NB4 (cell line): ENCODE measurements at regions not wholly inside any gene's neighbourhood (a gene's known extent, or its start where the extent isn't known, plus 50 kb on each side); places are given as distances from the start of the nearest gene placed in this dataset.

Experiments used
- CTCF ChIP-seq: IDR thresholded peaks from one replicate; pipeline ENCODE4 v1.5.1; 2012; ENCODE audit warnings: low read depth, low read length
- MAX ChIP-seq: IDR thresholded peaks from 2 replicates; pipeline ENCODE4 v1.6.1; 2011; ENCODE audit warnings: low read depth, low read length
- POLR2A ChIP-seq: IDR thresholded peaks from 2 replicates; pipeline ENCODE4 v1.6.1; 2011; ENCODE audit warnings: mild to moderate bottlenecking; ENCODE audit not compliant: insufficient read length; ENCODE audit errors: extremely low read depth

GRCh38 chr4:13983189-13983790 is 355.8 kb upstream of the BOD1L1 start:
- TF ChIP-seq MAX (no peak), CTCF (no peak), POLR2A (no peak)
